HG03039 (cell line): ENCODE measurements at regions not wholly inside any gene's neighbourhood (a gene's known extent, or its start where the extent isn't known, plus 50 kb on each side); places are given as distances from the start of the nearest gene placed in this dataset.
"Not testable (repeated sequence)": the region's sequence is repeated elsewhere in the genome, so short reads cannot be mapped to it uniquely, and the experiment has no call there.

Experiments
- ATAC-seq: cut with Tn5 transposase; IDR thresholded peaks from one replicate; pipeline ENCODE4 v1.9.1; 2021; ENCODE audit warnings: mild to moderate bottlenecking, moderate library complexity; ENCODE audit not compliant: unreplicated experiment

DNA sequence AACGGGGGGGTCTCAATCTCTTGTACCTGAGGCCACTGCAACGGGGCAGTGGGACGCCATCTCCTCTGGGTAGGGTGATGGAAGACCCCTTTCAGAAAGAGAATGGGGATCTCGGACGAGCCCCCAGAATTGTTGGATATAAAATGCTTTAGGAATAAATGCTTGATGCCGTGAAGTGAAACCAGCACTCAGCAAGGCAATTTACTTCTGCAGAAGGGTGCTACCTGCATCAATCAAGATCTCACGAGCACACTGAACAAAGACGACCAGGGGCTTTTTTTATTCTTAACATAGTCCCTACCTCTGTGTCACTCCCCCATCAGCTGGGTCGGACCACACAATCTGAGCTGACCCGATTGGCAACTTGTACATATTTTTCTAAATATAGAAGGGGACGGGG, 203.6 kb upstream of the TBX18 start:
- no peak for ATAC-seq

DNA sequence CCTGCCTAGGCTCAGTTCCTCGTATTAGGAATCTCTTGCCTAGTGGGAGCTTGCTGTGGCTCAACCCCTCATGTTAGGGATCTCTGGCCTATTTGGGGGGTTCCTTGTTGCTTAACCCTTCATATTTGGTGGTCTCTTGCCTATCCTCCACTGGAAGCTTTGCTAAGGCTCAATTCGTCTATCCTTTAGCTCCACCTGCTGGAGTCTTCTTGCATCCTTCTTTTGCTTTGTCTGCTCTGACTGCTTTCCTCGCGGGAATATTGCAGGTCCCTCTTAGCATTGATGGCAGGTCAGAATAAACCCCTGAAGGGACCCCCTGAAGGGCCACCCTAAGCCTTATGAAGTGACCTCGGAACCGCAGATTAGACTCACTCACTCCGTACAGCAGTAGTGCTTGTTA, 203.0 kb upstream of the TBX18 start:
- no peak for ATAC-seq

GRCh38 chr6:84953111-84953755, 188.8 kb upstream of the TBX18 start:
- ATAC-seq, result no peak

DNA sequence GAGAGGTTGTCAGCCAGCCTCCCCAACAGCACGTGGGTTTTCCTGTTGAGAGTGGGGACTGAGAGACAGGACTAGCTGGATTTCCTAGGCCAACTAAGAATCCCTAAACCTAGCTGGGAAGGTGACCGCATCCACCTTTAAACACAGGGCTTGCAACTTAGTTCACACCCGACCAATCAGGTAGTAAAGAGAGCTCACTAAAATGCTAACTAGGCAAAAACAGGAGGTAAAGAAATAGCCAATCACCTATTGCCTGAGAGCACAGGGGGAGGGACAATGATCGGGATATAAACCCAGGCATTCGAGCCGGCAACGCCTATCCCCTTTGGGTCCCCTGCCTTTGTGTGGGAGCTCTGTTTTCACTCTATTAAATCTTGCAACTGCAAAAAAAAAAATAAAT, 180.5 kb upstream of the TBX18 start:
- ATAC-seq, result not testable (repeated sequence)

DNA sequence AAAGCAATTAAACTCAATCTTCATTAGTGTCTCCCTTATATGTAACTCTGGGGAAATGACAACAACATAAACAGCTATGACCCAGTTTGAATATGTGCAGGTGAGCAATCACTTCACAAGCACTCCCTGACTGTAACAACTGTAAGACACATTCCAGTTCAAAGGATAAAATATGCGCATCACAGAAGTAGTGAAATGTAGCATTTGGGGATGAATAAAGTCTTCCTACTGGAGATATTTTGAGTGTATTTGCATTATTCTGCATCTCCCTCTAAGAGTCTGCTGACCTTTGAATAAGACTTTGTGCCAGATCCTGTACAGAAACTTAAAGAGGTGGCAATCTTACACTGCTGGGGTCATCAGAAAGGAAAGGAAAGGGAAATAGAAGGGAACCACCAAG, 179.5 kb upstream of the TBX18 start:
- no peak for ATAC-seq

GRCh38 chr6:84941609-84942008, 177.2 kb upstream of the TBX18 start:
- ATAC-seq, result not testable (repeated sequence)

GRCh38 chr6:84929212-84929611, 164.8 kb upstream of the TBX18 start:
- ATAC-seq, result no peak

- ATAC-seq, result no peak
Measured at GRCh38 chr6:84927551-84927950, 163.2 kb upstream of the TBX18 start.

GRCh38 chr6:84926189-84927155, 162.1 kb upstream of the TBX18 start:
- ATAC-seq, result no peak

GRCh38 chr6:84921891-84922290, 157.5 kb upstream of the TBX18 start:
- ATAC-seq, result no peak

DNA sequence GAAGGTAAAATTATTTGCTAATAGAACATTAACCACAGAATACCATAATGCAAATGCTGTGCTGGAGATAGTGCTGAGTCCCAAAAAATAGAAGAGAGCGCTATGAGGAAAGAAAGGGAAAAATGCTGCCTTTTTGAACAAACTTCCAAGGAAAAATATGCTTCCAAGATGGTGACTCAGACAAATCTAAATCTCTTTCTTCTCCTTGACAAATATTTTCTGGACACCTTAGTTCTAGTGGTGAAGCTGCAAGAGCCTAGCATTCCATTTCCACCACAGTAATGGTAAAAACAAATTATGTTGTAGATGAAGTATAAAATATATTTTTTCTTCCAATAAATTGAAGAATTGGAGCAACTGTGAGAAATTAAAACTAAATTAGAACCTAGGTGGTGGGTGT, 155.6 kb upstream of the TBX18 start:
- no peak for ATAC-seq

GRCh38 chr6:84916704-84917103, 152.3 kb upstream of the TBX18 start:
- no peak for ATAC-seq

DNA sequence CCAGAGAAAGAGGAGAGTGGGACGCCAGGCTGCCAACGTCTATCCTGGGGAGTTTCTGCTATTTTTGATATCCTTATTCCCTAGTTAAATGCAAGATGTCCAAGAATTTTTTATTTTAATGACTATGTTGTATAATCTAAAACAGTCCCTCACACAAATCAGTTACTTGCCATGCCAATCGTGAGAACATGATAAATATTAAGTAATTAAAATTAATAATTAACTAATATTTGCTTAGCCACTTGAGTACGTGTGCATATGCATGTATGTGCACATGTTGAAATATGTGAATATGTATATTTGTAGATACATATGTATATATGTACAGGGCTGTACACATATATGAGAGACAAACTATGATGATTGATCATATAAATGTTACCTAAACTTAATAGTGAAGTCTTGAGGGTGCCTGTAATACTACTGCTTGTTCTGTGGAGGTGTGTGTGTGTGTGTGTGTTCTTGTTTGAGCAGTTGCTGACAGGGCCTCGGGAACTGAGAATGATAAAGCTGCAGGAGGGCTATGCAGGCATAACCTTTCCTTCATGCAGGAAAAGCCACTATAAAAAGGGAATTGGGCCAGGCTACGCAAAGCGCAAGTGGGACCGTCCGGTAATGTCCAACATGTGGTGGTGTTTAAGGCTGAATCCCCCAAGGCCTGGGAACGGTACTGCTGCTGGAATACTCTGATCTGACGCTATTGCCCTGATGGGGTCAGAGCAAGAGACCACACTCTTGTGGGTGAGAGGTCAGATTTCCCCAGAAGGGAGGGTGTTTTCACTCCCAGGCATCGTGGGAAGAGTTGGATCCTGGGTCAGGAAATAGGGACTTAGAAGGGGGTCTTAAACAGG, 148.3 kb upstream of the TBX18 start:
- ATAC-seq, result no peak

GRCh38 chr6:84910906-84911607, 146.7 kb upstream of the TBX18 start:
- no peak for ATAC-seq

- ATAC-seq, result no peak
Measured at GRCh38 chr6:84908304-84908904, 144.0 kb upstream of the TBX18 start.

DNA sequence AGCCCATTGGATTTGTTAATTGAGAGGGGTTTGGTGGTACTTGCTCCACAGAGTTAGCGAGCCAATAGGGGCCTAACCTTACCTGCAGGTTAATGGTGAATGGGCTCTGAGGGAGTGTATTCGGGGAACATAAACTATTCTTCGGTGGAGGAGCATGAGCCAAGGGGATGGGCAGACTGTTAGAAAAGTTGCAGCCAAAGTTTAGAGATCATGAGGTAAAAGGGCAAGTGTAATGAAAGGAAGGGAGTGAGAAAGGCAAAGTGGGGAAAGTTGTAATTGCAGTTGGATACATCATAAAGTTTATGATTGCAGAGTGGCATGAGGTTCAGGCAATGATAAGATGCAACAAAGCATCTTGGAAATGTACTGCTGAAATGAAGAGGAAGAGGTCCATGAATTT, 142.1 kb upstream of the TBX18 start:
- ATAC-seq, result no peak

GRCh38 chr6:84905823-84906222, 141.4 kb upstream of the TBX18 start:
- no peak for ATAC-seq

GRCh38 chr6:84902354-84902928, 138.0 kb upstream of the TBX18 start:
- no peak for ATAC-seq

- ATAC-seq, result no peak
Measured at GRCh38 chr6:84897988-84898594, 133.7 kb upstream of the TBX18 start.

- ATAC-seq, result no peak
Measured at GRCh38 chr6:84897011-84897410, 132.6 kb upstream of the TBX18 start.
